ENCODE measurements at regions not wholly inside any gene's neighbourhood (a gene's known extent, or its start where the extent isn't known, plus 50 kb on each side); places are given as distances from the start of the nearest gene placed in this dataset.

DNA sequence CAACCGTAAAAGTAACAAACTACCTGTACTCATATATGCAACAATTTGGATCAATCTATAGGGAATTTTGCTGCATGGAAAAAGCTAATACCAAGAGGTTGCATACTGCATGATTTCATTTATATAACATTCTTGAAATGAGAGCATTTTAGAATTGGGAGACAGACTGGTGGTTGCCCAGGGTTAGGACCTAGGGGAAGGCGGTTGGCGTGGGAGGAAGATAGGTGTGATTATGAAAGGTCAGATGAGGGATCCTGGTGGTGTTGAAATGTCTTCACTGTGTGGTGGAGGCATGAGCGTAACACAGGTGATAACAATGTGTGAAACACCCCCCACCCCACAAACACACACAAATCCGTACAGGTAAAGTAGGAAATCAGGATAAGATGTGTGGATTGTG, 176.6 kb upstream of the ZBED5 start:
- TF ChIP-seq, protein P1, sequence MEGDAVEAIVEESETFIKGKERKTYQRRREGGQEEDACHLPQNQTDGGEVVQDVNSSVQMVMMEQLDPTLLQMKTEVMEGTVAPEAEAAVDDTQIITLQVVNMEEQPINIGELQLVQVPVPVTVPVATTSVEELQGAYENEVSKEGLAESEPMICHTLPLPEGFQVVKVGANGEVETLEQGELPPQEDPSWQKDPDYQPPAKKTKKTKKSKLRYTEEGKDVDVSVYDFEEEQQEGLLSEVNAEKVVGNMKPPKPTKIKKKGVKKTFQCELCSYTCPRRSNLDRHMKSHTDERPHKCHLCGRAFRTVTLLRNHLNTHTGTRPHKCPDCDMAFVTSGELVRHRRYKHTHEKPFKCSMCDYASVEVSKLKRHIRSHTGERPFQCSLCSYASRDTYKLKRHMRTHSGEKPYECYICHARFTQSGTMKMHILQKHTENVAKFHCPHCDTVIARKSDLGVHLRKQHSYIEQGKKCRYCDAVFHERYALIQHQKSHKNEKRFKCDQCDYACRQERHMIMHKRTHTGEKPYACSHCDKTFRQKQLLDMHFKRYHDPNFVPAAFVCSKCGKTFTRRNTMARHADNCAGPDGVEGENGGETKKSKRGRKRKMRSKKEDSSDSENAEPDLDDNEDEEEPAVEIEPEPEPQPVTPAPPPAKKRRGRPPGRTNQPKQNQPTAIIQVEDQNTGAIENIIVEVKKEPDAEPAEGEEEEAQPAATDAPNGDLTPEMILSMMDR (IDR thresholded peaks at IDR 0.05; ENCODE audit: extremely low read depth in 1 of 2, insufficient read depth in 1 of 2, low read depth in 1 of 2, low read length in 2 of 2) = no peak
- TF ChIP-seq EZH2 (IDR thresholded peaks at IDR 0.05; ENCODE audit: borderline replicate concordance, low read depth, low read length, severe bottlenecking) = no peak
- no peak for TF ChIP-seq POLR2AphosphoS5 (IDR thresholded peaks at IDR 0.05; ENCODE audit: insufficient read depth, low read depth, low read length)
